Kidney (tissue), 13 donors: ENCODE measurements at regions not wholly inside any gene's neighbourhood (a gene's known extent, or its start where the extent isn't known, plus 50 kb on each side); places are given as distances from the start of the nearest gene placed in this dataset.

Source experiments
- DNase-seq, 5 donors: peaks; one replicate each; pipeline ENCODE4 v3.0.0-alpha.2; 2013 to 2020
- FAIRE-seq: peaks from 2 replicates; lab custom pipeline; 2012; peaks lifted over from hg19 to GRCh38; lab: Jason Lieb, UNC
- H3K27ac ChIP-seq, 2 donors: one replicate each; pipeline ENCODE4 v1.7.0; 2013; ENCODE audit warnings: low read depth in 2 of 2, low read length in 2 of 2, inconsistent platforms in 1 of 2
- H3K27me3 ChIP-seq: one replicate; pipeline ENCODE4 v1.7.1; 2013; ENCODE audit warnings: low read length, inconsistent platforms; ENCODE audit not compliant: control insufficient read depth, insufficient read depth
- H3K36me3 ChIP-seq, 3 donors: one replicate each; pipeline versions ENCODE4 v1.7.0 to v1.7.1; 2013; ENCODE audit warnings: low read length in 3 of 3, control low read depth in 1 of 3, inconsistent platforms in 1 of 3; ENCODE audit not compliant: insufficient read depth in 3 of 3, control insufficient read depth in 2 of 3
- H3K4me1 ChIP-seq, 3 donors: one replicate each; pipeline versions ENCODE4 v1.7.0 to v1.7.1; 2013; ENCODE audit warnings: low read length in 3 of 3, inconsistent platforms in 1 of 3, low read depth in 1 of 3; ENCODE audit not compliant: control insufficient read depth in 2 of 3, insufficient read depth in 2 of 3
- H3K4me3 ChIP-seq, 3 donors: one replicate each; pipeline versions ENCODE4 v1.7.0 to v1.8.1; 2013; ENCODE audit warnings: low read length in 3 of 3, control low read depth in 1 of 3, inconsistent platforms in 1 of 3
- H3K9ac ChIP-seq, 3 donors: one replicate each; pipeline versions ENCODE4 v1.7.0 to v1.7.1; 2013; ENCODE audit warnings: low read length in 3 of 3, control low read depth in 1 of 3, inconsistent platforms in 1 of 3
- H3K9me3 ChIP-seq, 3 donors: one replicate each; pipeline versions ENCODE4 v1.7.0 to v1.7.1; 2013; ENCODE audit warnings: low read length in 3 of 3, control low read depth in 1 of 3, inconsistent platforms in 1 of 3; ENCODE audit not compliant: control insufficient read depth in 2 of 3, insufficient read depth in 1 of 3
- intact Hi-C: fragments of 100-400 bp; cut with DNase I; formaldehyde crosslinking; loops from one replicate; pipeline ENCODE4 v1.11.1; 2022
- TF ChIP-seq, protein P1 (sequence below): IDR thresholded peaks from 3 replicates; pipeline ENCODE4 v1.5.1; 2012; ENCODE audit warnings: mild to moderate bottlenecking, moderate library complexity, borderline replicate concordance; ENCODE audit not compliant: insufficient read depth; ENCODE audit errors: extremely low read depth
- donor health status: control.
- donor health status: control.
- donor health status: control.
- donor health status: control.
- donor health status: control.
- donor health status: DM: yes; HTN: yes; CAD: no.
- donor health status: Normal renal cell carcinoma (clear cell type).

DNA sequence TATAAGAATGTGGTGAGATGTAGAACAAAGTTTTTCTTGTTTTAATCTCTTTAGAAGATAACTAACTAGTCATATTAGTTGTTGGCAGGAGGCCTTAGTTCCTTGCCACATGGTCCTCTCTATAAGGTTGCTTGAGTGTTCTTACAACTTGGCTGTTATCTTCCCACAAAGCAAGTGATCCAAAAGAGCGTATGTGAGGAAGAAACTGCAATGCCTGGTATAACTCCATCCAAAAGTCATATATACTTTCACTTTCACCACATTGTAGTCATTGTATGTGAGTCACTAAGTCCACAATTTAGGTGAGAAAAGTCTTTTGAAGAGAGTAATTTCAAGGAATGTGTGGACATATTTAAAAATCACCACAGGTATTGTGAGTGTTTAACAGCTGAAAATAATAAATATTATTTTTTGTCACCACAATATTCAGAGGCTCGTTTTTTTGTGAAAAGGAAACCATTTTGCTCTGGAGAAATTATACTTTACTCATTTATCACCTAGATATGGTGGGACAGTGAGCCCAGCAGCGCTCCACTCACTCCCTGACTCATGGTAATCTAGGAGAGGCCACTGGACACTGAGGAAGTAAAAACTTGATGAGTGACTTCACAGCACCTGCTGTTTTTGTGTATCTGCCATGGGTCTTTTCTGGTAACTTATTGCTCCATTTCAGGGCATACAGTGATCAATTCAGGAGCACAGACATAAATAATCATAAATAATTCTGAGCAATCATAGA is 369.4 kb upstream of the NDST3 start:
- intact Hi-C loops, result no loop called here
- Histone ChIP-seq H3K27ac (no peak overlapping the region), H3K9ac (no peak overlapping the region), H3K27me3 (no peaks in the 10 kb centered on the region), H3K4me3 (no peak overlapping the region), H3K4me1 (no peaks in the 10 kb centered on the region), H3K9me3 (no peaks in the 10 kb centered on the region), H3K36me3 (no peaks in the 10 kb centered on the region)
- no peak for FAIRE-seq
- DNase-seq, result no peak
- TF ChIP-seq, protein P1, sequence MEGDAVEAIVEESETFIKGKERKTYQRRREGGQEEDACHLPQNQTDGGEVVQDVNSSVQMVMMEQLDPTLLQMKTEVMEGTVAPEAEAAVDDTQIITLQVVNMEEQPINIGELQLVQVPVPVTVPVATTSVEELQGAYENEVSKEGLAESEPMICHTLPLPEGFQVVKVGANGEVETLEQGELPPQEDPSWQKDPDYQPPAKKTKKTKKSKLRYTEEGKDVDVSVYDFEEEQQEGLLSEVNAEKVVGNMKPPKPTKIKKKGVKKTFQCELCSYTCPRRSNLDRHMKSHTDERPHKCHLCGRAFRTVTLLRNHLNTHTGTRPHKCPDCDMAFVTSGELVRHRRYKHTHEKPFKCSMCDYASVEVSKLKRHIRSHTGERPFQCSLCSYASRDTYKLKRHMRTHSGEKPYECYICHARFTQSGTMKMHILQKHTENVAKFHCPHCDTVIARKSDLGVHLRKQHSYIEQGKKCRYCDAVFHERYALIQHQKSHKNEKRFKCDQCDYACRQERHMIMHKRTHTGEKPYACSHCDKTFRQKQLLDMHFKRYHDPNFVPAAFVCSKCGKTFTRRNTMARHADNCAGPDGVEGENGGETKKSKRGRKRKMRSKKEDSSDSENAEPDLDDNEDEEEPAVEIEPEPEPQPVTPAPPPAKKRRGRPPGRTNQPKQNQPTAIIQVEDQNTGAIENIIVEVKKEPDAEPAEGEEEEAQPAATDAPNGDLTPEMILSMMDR, result no peak

DNA sequence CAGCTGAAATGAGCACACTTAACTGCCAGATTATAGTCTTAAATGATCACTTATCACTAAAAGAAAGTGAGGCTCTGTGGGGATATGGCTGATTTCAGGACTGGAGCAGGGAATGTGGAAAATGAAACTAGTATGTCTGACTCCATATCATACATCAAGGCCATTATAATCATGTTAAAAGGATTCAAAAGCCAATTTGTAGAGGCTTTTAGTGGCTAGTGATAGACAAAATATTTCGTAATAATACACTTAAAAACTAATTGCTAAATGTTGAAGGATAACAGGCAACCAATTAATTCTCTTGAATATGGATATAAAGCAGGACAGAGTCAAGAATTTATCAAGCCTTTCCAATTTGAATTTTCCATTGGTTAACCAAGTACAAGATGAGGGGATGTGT is 358.1 kb upstream of the NDST3 start:
- Histone ChIP-seq H3K27ac (no peak overlapping the region), H3K27me3 (no peaks in the 10 kb centered on the region), H3K9me3 (peaks cover 0 to 2% (median 0%) of the 10 kb centered on the region in 3 donors), H3K36me3 (no peaks in the 10 kb centered on the region), H3K9ac (no peak overlapping the region), H3K4me1 (no peaks in the 10 kb centered on the region), H3K4me3 (no peak overlapping the region)
- DNase-seq (no peak), FAIRE-seq (no peak)
- TF ChIP-seq, protein P1, result no peak
- intact Hi-C loops, result no loop called here

DNA sequence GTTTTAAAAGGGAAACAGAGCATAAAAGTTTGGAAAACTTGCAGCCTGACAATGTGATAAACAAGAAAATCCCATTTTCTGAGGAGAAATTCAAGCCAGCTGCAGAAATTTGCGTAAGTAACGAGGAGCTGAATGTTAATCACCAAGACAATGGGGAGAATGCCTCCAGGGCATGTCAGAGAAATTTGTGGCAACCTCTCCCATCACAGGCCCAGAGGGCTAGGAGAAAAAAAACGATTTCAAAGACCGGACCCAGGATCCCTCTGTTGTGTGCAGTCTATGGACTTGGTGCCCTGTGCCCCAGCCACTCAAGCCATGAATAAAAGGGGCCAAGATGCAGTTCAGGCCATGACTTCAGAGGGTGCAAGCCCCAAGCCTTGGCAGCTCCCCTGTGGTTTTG is 355.4 kb upstream of the NDST3 start:
- FAIRE-seq (no peak), DNase-seq (no peak)
- H3K9ac ChIP-seq, result no peak overlapping the region
- no peaks in the 10 kb centered on the region for H3K36me3 ChIP-seq
- intact Hi-C loops, result no loop called here
- no peaks in the 10 kb centered on the region for H3K9me3 ChIP-seq
- TF ChIP-seq, protein P1, result no peak
- no peak overlapping the region for H3K27ac ChIP-seq
- H3K27me3 ChIP-seq, result no peaks in the 10 kb centered on the region
- H3K4me1 ChIP-seq, result no peaks in the 10 kb centered on the region
- no peak overlapping the region for H3K4me3 ChIP-seq
